WTC11 (cell line): ENCODE measurements at regions not wholly inside any gene's neighbourhood (a gene's known extent, or its start where the extent isn't known, plus 50 kb on each side); places are given as distances from the start of the nearest gene placed in this dataset.

Experiments used
- ATAC-seq: fragments of 200-7000 bp; cut with Tn5 transposase; 2 replicates; pipeline ENCODE4 v1.10.0; 2021; ENCODE audit warnings: mild to moderate bottlenecking, moderate library complexity
- CTCF ChIA-PET: fragments of 300-600 bp; sonication (Branson Sonifier 250); formaldehyde crosslinking; loops from one replicate; lab custom pipeline; 2021; ENCODE audit warnings: antibody characterized with exemption; lab: Charles Lee
- POLR2A ChIA-PET: fragments of 350-600 bp; sonication (Branson Sonifier 250); formaldehyde crosslinking; loops from one replicate; lab custom pipeline; 2021; ENCODE audit warnings: antibody characterized with exemption; lab: Charles Lee
- DNase-seq: peaks from one replicate; pipeline ENCODE4 v3.0.0; 2021; ENCODE audit warnings: low spot score
- H3K27ac Mint-ChIP-seq: 2 replicates; pipeline ENCODE4 v1.8.0; 2021; ENCODE audit warnings: mixed read lengths
- H3K27me3 Mint-ChIP-seq: 2 replicates; pipeline ENCODE4 v1.8.0; 2021; ENCODE audit warnings: low read depth, mild to moderate bottlenecking, moderate library complexity, mixed read lengths
- H3K36me3 Mint-ChIP-seq: 2 replicates; pipeline ENCODE4 v1.8.0; 2021; ENCODE audit warnings: mixed read lengths
- H3K4me1 Mint-ChIP-seq: 2 replicates; pipeline ENCODE4 v1.8.0; 2022; ENCODE audit warnings: mixed read lengths
- H3K4me3 Mint-ChIP-seq: 2 replicates; pipeline ENCODE4 v1.8.0; 2021; ENCODE audit warnings: mild to moderate bottlenecking, moderate library complexity, mixed read lengths
- H3K9me3 Mint-ChIP-seq: 2 replicates; pipeline ENCODE4 v1.8.0; 2021; ENCODE audit warnings: mixed read lengths
- CTCF ChIP-seq: fragments of 200-600 bp; IDR thresholded peaks from 2 replicates; pipeline ENCODE4 v1.8.0; 2022; ENCODE audit warnings: antibody characterized with exemption
- E2F5 ChIP-seq: sonication (generic); formaldehyde crosslinking; IDR thresholded peaks from 2 replicates; pipeline ENCODE4 v1.8.1; 2022; ENCODE audit warnings: mild to moderate bottlenecking, moderate library complexity, missing genetic modification reagents
- ESRRA ChIP-seq: sonication (generic); formaldehyde crosslinking; IDR thresholded peaks from 2 replicates; pipeline ENCODE4 v1.8.1; 2022; ENCODE audit warnings: mild to moderate bottlenecking, missing genetic modification reagents, borderline replicate concordance
- MXD4 ChIP-seq: fragments of 250-450 bp; sonication (Bioruptor Pico); IDR thresholded peaks from 2 replicates; pipeline ENCODE4 v1.8.0; 2021; ENCODE audit warnings: mild to moderate bottlenecking, moderate library complexity, borderline replicate concordance
- NFATC4 ChIP-seq: fragments of 250-450 bp; sonication (Bioruptor Pico); IDR thresholded peaks from 2 replicates; pipeline ENCODE4 v1.9.0; 2021; ENCODE audit warnings: mild to moderate bottlenecking
- NFYB ChIP-seq: sonication (generic); formaldehyde crosslinking; conservative IDR thresholded peaks from 2 replicates; pipeline ENCODE4 v1.8.0; 2022; ENCODE audit warnings: low read depth, missing genetic modification reagents
- RELA ChIP-seq: sonication (generic); formaldehyde crosslinking; IDR thresholded peaks from 2 replicates; pipeline ENCODE4 v1.8.1; 2022; ENCODE audit warnings: missing genetic modification reagents, mild to moderate bottlenecking, borderline replicate concordance
- SMAD3 ChIP-seq: sonication (generic); formaldehyde crosslinking; IDR thresholded peaks from 2 replicates; pipeline ENCODE4 v1.8.0; 2022; ENCODE audit warnings: missing genetic modification reagents, mild to moderate bottlenecking, borderline replicate concordance
- SMAD4 ChIP-seq: sonication (generic); formaldehyde crosslinking; IDR thresholded peaks from 2 replicates; pipeline ENCODE4 v1.8.0; 2022; ENCODE audit warnings: mild to moderate bottlenecking, missing genetic modification reagents
- SP1 ChIP-seq: sonication (generic); formaldehyde crosslinking; conservative IDR thresholded peaks from 2 replicates; pipeline ENCODE4 v1.8.1; 2022; ENCODE audit warnings: missing genetic modification reagents
- ZBTB43 ChIP-seq: sonication (generic); formaldehyde crosslinking; IDR thresholded peaks from 2 replicates; pipeline ENCODE4 v1.8.1; 2023; ENCODE audit warnings: mild to moderate bottlenecking, missing genetic modification reagents
- ZNF317 ChIP-seq: sonication (generic); formaldehyde crosslinking; IDR thresholded peaks from 2 replicates; pipeline ENCODE4 v1.8.1; 2023; ENCODE audit warnings: low read depth, mild to moderate bottlenecking, moderate library complexity, missing genetic modification reagents, borderline replicate concordance
- ZNF396 ChIP-seq: fragments of 250-450 bp; sonication (Bioruptor Pico); IDR thresholded peaks from 2 replicates; pipeline ENCODE4 v1.8.0; 2021; ENCODE audit warnings: mild to moderate bottlenecking, moderate library complexity, borderline replicate concordance
- ZNF416 ChIP-seq: fragments of 250-450 bp; sonication (Bioruptor Pico); IDR thresholded peaks from 2 replicates; pipeline ENCODE4 v1.9.0; 2021; ENCODE audit warnings: mild to moderate bottlenecking, inconsistent platforms
- ZNF512 ChIP-seq: sonication (generic); formaldehyde crosslinking; IDR thresholded peaks from 2 replicates; pipeline ENCODE4 v1.8.1; 2022; ENCODE audit warnings: missing genetic modification reagents, borderline replicate concordance

- POLR2A ChIA-PET: interaction anchor here (0.6 kb wide), 1 partner anchor 141 kb away, joined by 4 read pairs; no protein-coding TSS in a partner anchor
- CTCF ChIA-PET: no interaction called here
- no peaks in the 10 kb centered on the region for H3K36me3 Mint-ChIP-seq
- no peak overlapping the region for H3K27ac Mint-ChIP-seq
- no peak for DNase-seq
- TF ChIP-seq ZNF396 (CRISPR knock-in tag): no peak
- no peak for TF ChIP-seq ZBTB43 (CRISPR knock-in tag)
- no peak for TF ChIP-seq ESRRA (CRISPR knock-in tag)
- TF ChIP-seq SMAD4 (CRISPR knock-in tag): no peak
- no peak for TF ChIP-seq E2F5 (CRISPR knock-in tag)
- TF ChIP-seq SMAD3 (CRISPR knock-in tag): no peak
- TF ChIP-seq, all 79 proteins: peak for 0
- peaks cover 15% of the 10 kb centered on the region for H3K4me1 Mint-ChIP-seq
- H3K27me3 Mint-ChIP-seq: peaks cover 9% of the 10 kb centered on the region
- H3K4me3 Mint-ChIP-seq: no peak overlapping the region
- ATAC-seq: peak; percentile 26; the same call in 1 of the 2 replicates
- H3K9me3 Mint-ChIP-seq: no peaks in the 10 kb centered on the region; the same call in 1 of the 2 replicates
Measured at GRCh38 chr10:78931321-78932053, 137.3 kb upstream of the ZMIZ1 start.

GRCh38 chr10:78932054-78932386 lies 136.7 kb upstream of the ZMIZ1 start:
- Mint-ChIP-seq H3K27ac (no peak overlapping the region), H3K27me3 (peaks cover 9% of the 10 kb centered on the region), H3K4me3 (no peak overlapping the region), H3K9me3 (no peaks in the 10 kb centered on the region; the same call in 1 of the 2 replicates), H3K4me1 (peaks cover 15% of the 10 kb centered on the region), H3K36me3 (no peaks in the 10 kb centered on the region)
- CTCF ChIA-PET: no interaction called here
- TF ChIP-seq RELA (CRISPR knock-in tag): no peak
- POLR2A ChIA-PET: no interaction called here
- ATAC-seq (no peak), DNase-seq (no peak)

- ATAC-seq: no peak
- Mint-ChIP-seq H3K4me3 (no peak overlapping the region), H3K27ac (no peak overlapping the region), H3K4me1 (peaks cover 22% of the 10 kb centered on the region), H3K27me3 (peaks cover 9% of the 10 kb centered on the region), H3K9me3 (no peaks in the 10 kb centered on the region; the same call in 1 of the 2 replicates)
- TF ChIP-seq E2F5 (CRISPR knock-in tag) (no peak), MXD4 (no peak)
- TF ChIP-seq, all 79 proteins: peak for 0
- DNase-seq: no peak
- CTCF ChIA-PET: no interaction called here
- POLR2A ChIA-PET: no interaction called here
- no peaks in the 10 kb centered on the region for H3K36me3 Mint-ChIP-seq
Measured at GRCh38 chr10:78932861-78933260, 135.9 kb upstream of the ZMIZ1 start.

GRCh38 chr10:78933828-78934531 lies 134.8 kb upstream of the ZMIZ1 start:
- no peak for ATAC-seq
- CTCF ChIA-PET: no interaction called here

More at GRCh38 chr10:78933828-78934531, 134.8 kb upstream of the ZMIZ1 start:
- Mint-ChIP-seq H3K9me3 (no peaks in the 10 kb centered on the region; the same call in 1 of the 2 replicates), H3K27me3 (peaks cover 9% of the 10 kb centered on the region), H3K4me1 (peaks cover 30% of the 10 kb centered on the region), H3K36me3 (no peaks in the 10 kb centered on the region), H3K27ac (no peak overlapping the region), H3K4me3 (no peak overlapping the region)
- no peak for TF ChIP-seq CTCF
- no peak for TF ChIP-seq NFYB (CRISPR knock-in tag)
- no peak for TF ChIP-seq ZNF317
- no peak for TF ChIP-seq E2F5 (CRISPR knock-in tag)
- TF ChIP-seq ZNF512: no peak
- no peak for TF ChIP-seq NFATC4 (CRISPR knock-in tag)
- no peak for TF ChIP-seq ZNF416 (CRISPR knock-in tag)
- no peak for TF ChIP-seq SP1
- TF ChIP-seq SMAD3 (CRISPR knock-in tag): no peak
- POLR2A ChIA-PET: no interaction called here
- DNase-seq: no peak
